Neural cell (in vitro differentiated cells): ENCODE measurements at regions not wholly inside any gene's neighbourhood (a gene's known extent, or its start where the extent isn't known, plus 50 kb on each side); places are given as distances from the start of the nearest gene placed in this dataset.

Source experiments
- H2AFZ ChIP-seq: fragments of 200-600, 300-800 bp; sonication (generic), shearing (Covaris generic); 2 replicates; pipeline ENCODE4 v1.6.0; 2014; ENCODE audit warnings: low read depth, mild to moderate bottlenecking, antibody characterized with exemption, low read length, moderate library complexity
- H3F3A ChIP-seq: fragments of 200-600 bp; shearing (Covaris generic); 2 replicates; pipeline ENCODE4 v1.6.1; 2016; ENCODE audit warnings: mild to moderate bottlenecking, moderate library complexity, mixed read lengths, antibody characterized with exemption, low read length; ENCODE audit not compliant: insufficient read depth, poor library complexity, severe bottlenecking
- H3K27ac ChIP-seq: fragments of 200-600, 300-800 bp; sonication (generic), shearing (Covaris generic); 2 replicates; pipeline ENCODE4 v1.5.1; 2014; ENCODE audit warnings: mild to moderate bottlenecking, low read length, moderate library complexity
- H3K27me3 ChIP-seq: fragments of 300-800, 200-600 bp; sonication (generic), shearing (Covaris generic); 2 replicates; pipeline ENCODE4 v1.6.0; 2014; ENCODE audit warnings: mild to moderate bottlenecking, low read depth, low read length, moderate library complexity; ENCODE audit not compliant: insufficient read depth
- H3K36me3 ChIP-seq: fragments of 300-800, 200-600 bp; sonication (generic), shearing (Covaris generic); 2 replicates; pipeline ENCODE4 v1.5.1; 2014; ENCODE audit warnings: mild to moderate bottlenecking, antibody characterized with exemption, low read length, moderate library complexity; ENCODE audit not compliant: insufficient read depth
- H3K4me2 ChIP-seq: fragments of 300-800, 200-600 bp; sonication (generic), shearing (Covaris generic); 2 replicates; pipeline ENCODE4 v1.6.0; 2014; ENCODE audit warnings: mild to moderate bottlenecking, low read length
- H3K4me3 ChIP-seq: fragments of 300-800, 200-600 bp; sonication (generic), shearing (Covaris generic); 2 replicates; pipeline ENCODE4 v1.5.1; 2014; ENCODE audit warnings: mild to moderate bottlenecking, low read length, moderate library complexity
- H3K79me2 ChIP-seq: fragments of 200-600 bp; shearing (Covaris generic); replicated peaks from 2 replicates; pipeline ENCODE4 v1.6.0; 2014; ENCODE audit warnings: mild to moderate bottlenecking, low read length, moderate library complexity; ENCODE audit not compliant: insufficient read depth
- H3K9ac ChIP-seq: fragments of 300-800, 200-600 bp; sonication (generic), shearing (Covaris generic); 2 replicates; pipeline ENCODE4 v1.6.1; 2016; ENCODE audit warnings: mild to moderate bottlenecking, low read length, mixed read lengths
- H3K9me2 ChIP-seq: fragments of 200-600 bp; shearing (Covaris generic); 2 replicates; pipeline ENCODE4 v1.6.1; 2016; ENCODE audit warnings: mild to moderate bottlenecking, low read length, mixed read lengths; ENCODE audit not compliant: insufficient read depth
- H3K9me3 ChIP-seq: fragments of 200-600, 300-800 bp; sonication (generic), shearing (Covaris generic); 2 replicates; pipeline ENCODE4 v1.6.1; 2016; ENCODE audit warnings: mild to moderate bottlenecking, mixed run types, low read length, moderate library complexity, mixed read lengths
- H4K20me1 ChIP-seq: fragments of 200-600 bp; shearing (Covaris generic); 2 replicates; pipeline ENCODE4 v1.6.1; 2016; ENCODE audit warnings: mild to moderate bottlenecking, mixed run types; ENCODE audit not compliant: insufficient read depth
- CTCF ChIP-seq: fragments of 450-650 bp; IDR thresholded peaks from 2 replicates; pipeline ENCODE4 v1.5.1; 2014; ENCODE audit warnings: antibody characterized with exemption, mild to moderate bottlenecking, moderate library complexity; ENCODE audit not compliant: poor library complexity, severe bottlenecking
- EP300 ChIP-seq: fragments of 450-650 bp; conservative IDR thresholded peaks from 2 replicates; pipeline ENCODE4 v1.6.1; 2014; ENCODE audit warnings: antibody characterized with exemption, mild to moderate bottlenecking, moderate library complexity; ENCODE audit not compliant: poor library complexity, severe bottlenecking
- EZH2 ChIP-seq: fragments of 200-600, 300-800 bp; shearing (Covaris generic), sonication (generic); IDR thresholded peaks from 2 replicates; pipeline ENCODE4 v1.6.1; 2014; ENCODE audit warnings: antibody characterized with exemption, low read length, borderline replicate concordance, mild to moderate bottlenecking; ENCODE audit not compliant: insufficient read depth, poor library complexity, severe bottlenecking
- MXI1 ChIP-seq: fragments of 450-650 bp; conservative IDR thresholded peaks from 2 replicates; pipeline ENCODE4 v1.6.1; 2014; ENCODE audit warnings: antibody characterized with exemption, mild to moderate bottlenecking; ENCODE audit not compliant: poor library complexity, severe bottlenecking
- POLR2AphosphoS5 ChIP-seq: IDR thresholded peaks from 2 replicates; pipeline ENCODE4 v1.6.1; 2012
- RAD21 ChIP-seq: fragments of 450-650 bp; conservative IDR thresholded peaks from 2 replicates; pipeline ENCODE4 v1.6.1; 2014; ENCODE audit warnings: antibody characterized with exemption, mild to moderate bottlenecking, moderate library complexity
- REST ChIP-seq: IDR thresholded peaks from 2 replicates; pipeline ENCODE4 v1.6.1; 2012; ENCODE audit warnings: borderline replicate concordance
- SMC3 ChIP-seq: fragments of 450-650 bp; conservative IDR thresholded peaks from 2 replicates; pipeline ENCODE4 v1.6.1; 2014; ENCODE audit warnings: antibody characterized with exemption, mild to moderate bottlenecking, moderate library complexity; ENCODE audit not compliant: poor library complexity
- TAF1 ChIP-seq: IDR thresholded peaks from 2 replicates; pipeline ENCODE4 v1.6.1; 2012; ENCODE audit warnings: low read depth

GRCh38 chr4:148814030-148814429, 371.8 kb upstream of the NR3C2 start:
- Histone ChIP-seq H4K20me1 (no peaks in the 10 kb centered on the region), H3K27me3 (no peaks in the 10 kb centered on the region), H3K9me3 (no peaks in the 10 kb centered on the region), H3K36me3 (no peaks in the 10 kb centered on the region), H3K4me2 (no peak overlapping the region), H2AFZ (no peak overlapping the region), H3K9ac (no peak overlapping the region), H3K79me2 (no peaks in the 10 kb centered on the region), H3F3A (peaks cover 5% of the 10 kb centered on the region), H3K4me3 (no peak overlapping the region), H3K9me2 (no peaks in the 10 kb centered on the region), H3K27ac (no peak overlapping the region)
- no peak for TF ChIP-seq CTCF
- no peak for TF ChIP-seq TAF1
- TF ChIP-seq SMC3, result no peak
- TF ChIP-seq EZH2, result no peak
- no peak for TF ChIP-seq POLR2AphosphoS5
- TF ChIP-seq MXI1, result no peak
- no peak for TF ChIP-seq EP300
- no peak for TF ChIP-seq REST
- TF ChIP-seq RAD21, result no peak

GRCh38 chr4:148813289-148813688, 371.1 kb upstream of the NR3C2 start:
- Histone ChIP-seq H3K79me2 (no peaks in the 10 kb centered on the region), H3F3A (peaks cover 5% of the 10 kb centered on the region), H3K9ac (no peak overlapping the region), H3K4me2 (no peak overlapping the region), H3K9me3 (no peaks in the 10 kb centered on the region), H2AFZ (no peak overlapping the region), H4K20me1 (no peaks in the 10 kb centered on the region), H3K27me3 (no peaks in the 10 kb centered on the region), H3K36me3 (no peaks in the 10 kb centered on the region), H3K27ac (no peak overlapping the region), H3K4me3 (no peak overlapping the region), H3K9me2 (no peaks in the 10 kb centered on the region)
- TF ChIP-seq REST (no peak), MXI1 (no peak), CTCF (no peak)
